ENCODE measurements at regions not wholly inside any gene's neighbourhood (a gene's known extent, or its start where the extent isn't known, plus 50 kb on each side); places are given as distances from the start of the nearest gene placed in this dataset.

DNA sequence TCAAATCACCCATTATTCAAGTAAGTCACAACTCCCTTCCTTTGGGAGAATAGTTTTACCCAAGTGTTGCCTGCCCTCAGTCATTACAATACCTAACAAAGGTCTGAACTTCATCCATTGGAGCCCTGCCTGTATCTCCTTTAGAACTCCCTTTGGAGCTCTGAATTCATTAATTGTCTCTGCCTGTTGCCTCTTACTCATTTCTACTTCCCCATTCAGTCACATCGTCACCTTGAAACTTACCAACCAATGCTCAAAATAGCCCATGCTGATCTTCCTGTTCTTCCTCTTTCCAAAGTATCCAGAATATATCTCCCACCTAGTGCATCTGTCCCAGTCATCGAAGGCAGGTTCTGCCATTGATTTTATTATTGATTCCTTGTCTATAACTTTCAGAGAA lies 120.7 kb upstream of the ADGRF1 start:
- no peak for DNase-seq
- no peak for ATAC-seq
- H3K4me1 ChIP-seq (ENCODE audit: control insufficient read depth, insufficient read depth, low read length) = no peaks in the 10 kb centered on the region
- H3K9me3 ChIP-seq (ENCODE audit: control insufficient read depth, low read length) = no peaks in the 10 kb centered on the region
- 71% methylated on average over 2 of the region's 2 CpGs for WGBS
- H3K27me3 ChIP-seq (ENCODE audit: control insufficient read depth, insufficient read depth) = no peaks in the 10 kb centered on the region
- H3K4me3 ChIP-seq (ENCODE audit: low read length) = no peak overlapping the region
- intact Hi-C loops (cut with DNase I) = no loop called here
- H3K27ac ChIP-seq (ENCODE audit: low read length) = no peak overlapping the region

- DNase-seq (no peak), ATAC-seq (no peak)
- Histone ChIP-seq H3K9me3 (ENCODE audit: control insufficient read depth, low read length) (no peaks in the 10 kb centered on the region), H3K4me1 (ENCODE audit: control insufficient read depth, insufficient read depth, low read length) (no peaks in the 10 kb centered on the region), H3K27me3 (ENCODE audit: control insufficient read depth, insufficient read depth) (no peaks in the 10 kb centered on the region), H3K27ac (ENCODE audit: low read length) (no peak overlapping the region), H3K4me3 (ENCODE audit: low read length) (no peak overlapping the region)
- intact Hi-C loops (cut with DNase I) = no loop called here
- 97% methylated on average over 1 of the region's 1 CpG for WGBS
Observed at GRCh38 chr6:47162231-47162630, 120.1 kb upstream of the ADGRF1 start.

GRCh38 chr6:47161176-47161687 lies 119.1 kb upstream of the ADGRF1 start:
- DNase-seq (no peak), ATAC-seq (peak in 1 of 2 donors; percentile 59)
- intact Hi-C loops (cut with DNase I) = no loop called here
- no peaks in the 10 kb centered on the region for H3K27me3 ChIP-seq (ENCODE audit: control insufficient read depth, insufficient read depth)
- H3K4me1 ChIP-seq (ENCODE audit: control insufficient read depth, insufficient read depth, low read length) = no peaks in the 10 kb centered on the region
- no peak overlapping the region for H3K27ac ChIP-seq (ENCODE audit: low read length)
- H3K9me3 ChIP-seq (ENCODE audit: control insufficient read depth, low read length) = no peaks in the 10 kb centered on the region
- no peak overlapping the region for H3K4me3 ChIP-seq (ENCODE audit: low read length)

GRCh38 chr6:47160702-47161101 lies 118.6 kb upstream of the ADGRF1 start:
- intact Hi-C loops (cut with DNase I) = no loop called here
- ATAC-seq (no peak), DNase-seq (no peak)
- no peak overlapping the region for H3K27ac ChIP-seq (ENCODE audit: low read length)
- no peak overlapping the region for H3K4me3 ChIP-seq (ENCODE audit: low read length)
- no peaks in the 10 kb centered on the region for H3K9me3 ChIP-seq (ENCODE audit: control insufficient read depth, low read length)
- H3K27me3 ChIP-seq (ENCODE audit: control insufficient read depth, insufficient read depth) = no peaks in the 10 kb centered on the region
- no peaks in the 10 kb centered on the region for H3K4me1 ChIP-seq (ENCODE audit: control insufficient read depth, insufficient read depth, low read length)
- WGBS = 92% methylated on average over 3 of the region's 3 CpGs

DNA sequence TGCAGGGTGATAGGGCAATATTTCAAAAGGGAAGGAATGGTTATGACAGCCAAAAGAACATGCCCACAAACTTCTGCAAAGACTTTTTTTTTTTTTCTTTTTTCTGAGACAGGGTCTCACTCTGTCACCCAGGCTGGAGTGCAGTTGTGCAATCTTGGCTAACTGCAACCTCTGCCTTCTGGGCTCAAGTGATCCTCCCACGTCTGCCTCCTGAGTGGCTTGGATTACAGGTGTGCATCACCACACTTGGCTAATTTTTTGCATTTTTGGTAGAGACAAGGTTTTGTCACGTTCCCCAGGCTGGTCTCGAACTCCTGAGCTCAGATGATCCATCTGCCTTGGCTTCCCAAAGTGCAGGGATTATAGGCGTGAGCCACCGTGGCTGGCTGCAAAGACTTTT lies 117.6 kb upstream of the ADGRF1 start:
- ATAC-seq (no peak), DNase-seq (no peak)
- no peaks in the 10 kb centered on the region for H3K4me1 ChIP-seq (ENCODE audit: control insufficient read depth, insufficient read depth, low read length)
- intact Hi-C loops (cut with DNase I) = no loop called here
- H3K27me3 ChIP-seq (ENCODE audit: control insufficient read depth, insufficient read depth) = no peaks in the 10 kb centered on the region
- H3K4me3 ChIP-seq (ENCODE audit: low read length) = no peak overlapping the region
- no peaks in the 10 kb centered on the region for H3K9me3 ChIP-seq (ENCODE audit: control insufficient read depth, low read length)
- no peak overlapping the region for H3K27ac ChIP-seq (ENCODE audit: low read length)
- WGBS = 76% methylated on average over 5 of the region's 5 CpGs

- Histone ChIP-seq H3K27me3 (ENCODE audit: control insufficient read depth, insufficient read depth) (no peaks in the 10 kb centered on the region), H3K4me1 (ENCODE audit: control insufficient read depth, insufficient read depth, low read length) (no peaks in the 10 kb centered on the region), H3K4me3 (ENCODE audit: low read length) (no peak overlapping the region), H3K9me3 (ENCODE audit: control insufficient read depth, low read length) (no peaks in the 10 kb centered on the region), H3K27ac (ENCODE audit: low read length) (no peak overlapping the region)
- WGBS = 48% methylated on average over 2 of the region's 2 CpGs
- DNase-seq (no peak), ATAC-seq (no peak)
- intact Hi-C loops (cut with DNase I) = no loop called here
Observed at GRCh38 chr6:47157653-47158219, 115.6 kb upstream of the ADGRF1 start.

DNA sequence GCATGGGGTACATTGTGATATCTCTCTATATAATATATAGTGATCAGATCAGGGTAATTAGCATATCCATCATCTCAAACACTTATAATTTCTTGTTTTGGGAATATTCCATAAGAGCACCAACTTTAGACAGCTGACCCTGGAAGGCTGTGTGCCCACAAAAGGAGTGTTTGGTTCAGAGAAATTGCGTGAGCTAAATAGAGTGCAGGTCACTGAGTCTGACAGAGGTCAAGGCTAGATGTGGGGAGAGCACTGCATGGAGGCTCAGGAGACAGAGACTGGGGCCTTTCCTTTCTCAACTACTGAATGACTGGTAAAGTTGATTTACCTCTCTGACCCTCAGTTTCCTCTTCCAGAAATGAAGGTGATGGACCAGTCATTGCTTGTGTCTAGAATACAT lies 114.9 kb upstream of the ADGRF1 start:
- H3K27ac ChIP-seq (ENCODE audit: low read length) = no peak overlapping the region
- H3K27me3 ChIP-seq (ENCODE audit: control insufficient read depth, insufficient read depth) = no peaks in the 10 kb centered on the region
- 86% methylated on average over 1 of the region's 1 CpG for WGBS
- ATAC-seq (no peak), DNase-seq (no peak)
- H3K4me1 ChIP-seq (ENCODE audit: control insufficient read depth, insufficient read depth, low read length) = no peaks in the 10 kb centered on the region
- H3K4me3 ChIP-seq (ENCODE audit: low read length) = no peak overlapping the region
- intact Hi-C loops (cut with DNase I) = no loop called here
- H3K9me3 ChIP-seq (ENCODE audit: control insufficient read depth, low read length) = no peaks in the 10 kb centered on the region

GRCh38 chr6:47156196-47156595 lies 114.1 kb upstream of the ADGRF1 start:
- Histone ChIP-seq H3K4me1 (ENCODE audit: control insufficient read depth, insufficient read depth, low read length) (no peaks in the 10 kb centered on the region), H3K27ac (ENCODE audit: low read length) (no peak overlapping the region), H3K9me3 (ENCODE audit: control insufficient read depth, low read length) (no peaks in the 10 kb centered on the region), H3K4me3 (ENCODE audit: low read length) (no peak overlapping the region), H3K27me3 (ENCODE audit: control insufficient read depth, insufficient read depth) (no peaks in the 10 kb centered on the region)
- intact Hi-C loops (cut with DNase I) = no loop called here
- ATAC-seq (no peak), DNase-seq (no peak)
- WGBS = 75% methylated on average over 4 of the region's 4 CpGs

DNA sequence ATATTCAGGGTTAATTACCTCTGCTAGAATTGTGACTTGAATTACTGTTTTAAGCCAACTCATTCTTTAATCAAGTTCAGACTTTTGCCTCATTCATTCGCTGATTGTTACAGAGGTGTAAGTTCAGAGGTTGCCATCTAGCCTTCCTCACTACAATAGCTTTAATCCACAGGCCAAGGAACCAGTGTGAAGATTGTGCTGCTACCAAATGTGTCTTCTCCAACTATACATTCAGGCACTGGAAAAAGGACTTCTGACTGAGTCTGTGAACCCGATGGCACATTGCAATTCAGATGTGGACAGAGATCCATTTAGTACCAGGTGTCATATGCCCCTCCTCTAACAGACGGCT lies 111.2 kb upstream of the ADGRF1 start:
- Histone ChIP-seq H3K4me1 (ENCODE audit: control insufficient read depth, insufficient read depth, low read length) (no peaks in the 10 kb centered on the region), H3K4me3 (ENCODE audit: low read length) (no peak overlapping the region), H3K27me3 (ENCODE audit: control insufficient read depth, insufficient read depth) (no peaks in the 10 kb centered on the region), H3K27ac (ENCODE audit: low read length) (no peak overlapping the region), H3K9me3 (ENCODE audit: control insufficient read depth, low read length) (no peaks in the 10 kb centered on the region)
- 84% methylated on average over 3 of the region's 3 CpGs for WGBS
- DNase-seq (no peak), ATAC-seq (no peak)
- intact Hi-C loops (cut with DNase I) = no loop called here

- Histone ChIP-seq H3K27ac (ENCODE audit: low read length) (no peak overlapping the region), H3K9me3 (ENCODE audit: control insufficient read depth, low read length) (no peaks in the 10 kb centered on the region), H3K4me1 (ENCODE audit: control insufficient read depth, insufficient read depth, low read length) (no peaks in the 10 kb centered on the region), H3K4me3 (ENCODE audit: low read length) (no peak overlapping the region), H3K27me3 (ENCODE audit: control insufficient read depth, insufficient read depth) (no peaks in the 10 kb centered on the region)
- 84% methylated on average over 3 of the region's 3 CpGs for WGBS
- intact Hi-C loops (cut with DNase I) = no loop called here
- ATAC-seq = no peak
- no peak for DNase-seq
Observed at GRCh38 chr6:47152666-47153403, 110.7 kb upstream of the ADGRF1 start.

DNA sequence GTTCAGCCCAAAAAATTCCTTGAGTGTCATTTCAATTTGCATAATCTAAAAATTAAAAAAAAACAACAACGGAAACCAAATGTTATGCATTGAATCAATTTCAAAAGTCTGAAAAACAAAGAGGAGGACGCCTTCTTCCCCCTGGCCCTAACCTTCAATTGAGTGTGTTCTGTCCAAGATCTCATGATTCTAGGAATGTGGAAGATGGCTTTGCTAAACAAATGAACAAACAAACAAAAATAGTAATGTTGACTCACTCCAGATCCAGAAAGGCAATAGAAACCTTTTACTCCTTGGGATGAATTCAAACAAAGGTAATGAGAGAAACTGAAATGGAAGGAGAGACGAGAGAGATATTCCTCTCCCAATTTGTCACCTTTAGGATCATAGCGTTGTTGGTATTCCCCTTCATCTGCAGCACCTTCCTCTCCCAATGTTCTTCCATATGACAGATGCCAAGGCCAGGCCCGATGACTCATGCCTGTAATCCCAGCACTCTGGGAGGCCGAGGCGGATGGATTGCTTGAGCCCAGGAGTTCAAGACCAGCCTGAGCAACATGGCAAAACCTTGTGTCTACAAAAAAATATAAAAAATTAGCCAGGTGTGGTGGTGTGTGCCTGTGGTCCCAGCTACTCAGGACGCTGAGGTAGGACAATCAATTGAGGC lies 109.2 kb upstream of the ADGRF1 start:
- Histone ChIP-seq H3K9me3 (ENCODE audit: control insufficient read depth, low read length) (no peaks in the 10 kb centered on the region), H3K4me3 (ENCODE audit: low read length) (no peak overlapping the region), H3K4me1 (ENCODE audit: control insufficient read depth, insufficient read depth, low read length) (peaks cover 2% of the 10 kb centered on the region), H3K27ac (ENCODE audit: low read length) (no peak overlapping the region), H3K27me3 (ENCODE audit: control insufficient read depth, insufficient read depth) (no peaks in the 10 kb centered on the region)
- intact Hi-C loops (cut with DNase I) = no loop called here
- DNase-seq (no peak), ATAC-seq (no peak)
- WGBS = 90% methylated on average over 8 of the region's 8 CpGs
